ENCODE measurements at regions not wholly inside any gene's neighbourhood (a gene's known extent, or its start where the extent isn't known, plus 50 kb on each side); places are given as distances from the start of the nearest gene placed in this dataset.

DNA sequence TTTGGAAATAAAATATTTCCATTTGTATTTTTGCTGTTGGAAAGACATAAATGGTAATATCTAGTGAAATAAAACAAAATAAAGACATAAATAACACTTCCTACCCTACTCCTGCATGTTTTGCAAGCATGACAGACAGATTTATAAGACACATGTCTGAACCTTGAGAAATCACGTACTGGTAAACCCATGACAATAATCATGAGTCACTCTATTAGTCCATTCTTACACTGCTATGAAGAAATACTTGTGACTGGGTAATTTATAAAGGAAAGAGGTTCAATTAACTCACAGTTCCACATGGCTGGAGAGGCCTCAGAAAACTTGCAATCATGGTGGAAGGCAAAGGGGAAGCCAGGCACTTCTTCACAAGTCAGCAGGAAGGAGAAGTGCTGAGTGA, 942.2 kb downstream of the REEP3 start (continued):
- TF ChIP-seq DDIT3 (CRISPR knock-in tag; IDR thresholded peaks at IDR 0.05) (no peak), RNF2 (conservative IDR thresholded peaks at IDR 0.05; ENCODE audit: low read depth) (no peak), ZNF510 (CRISPR knock-in tag; IDR thresholded peaks at IDR 0.05; ENCODE audit: low read depth) (no peak), PHF8 (CRISPR knock-in tag; IDR thresholded peaks at IDR 0.05) (no peak), RFXANK (CRISPR knock-in tag; IDR thresholded peaks at IDR 0.05) (no peak)
- TF ChIP-seq, protein P1, sequence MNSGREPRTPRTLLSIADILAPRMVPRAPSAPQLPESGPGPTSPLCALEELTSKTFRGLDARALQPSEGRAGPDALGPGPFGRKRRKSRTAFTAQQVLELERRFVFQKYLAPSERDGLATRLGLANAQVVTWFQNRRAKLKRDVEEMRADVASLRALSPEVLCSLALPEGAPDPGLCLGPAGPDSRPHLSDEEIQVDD (CRISPR knock-in tag; IDR thresholded peaks at IDR 0.05; ENCODE audit: borderline replicate concordance), result no peak

DNA sequence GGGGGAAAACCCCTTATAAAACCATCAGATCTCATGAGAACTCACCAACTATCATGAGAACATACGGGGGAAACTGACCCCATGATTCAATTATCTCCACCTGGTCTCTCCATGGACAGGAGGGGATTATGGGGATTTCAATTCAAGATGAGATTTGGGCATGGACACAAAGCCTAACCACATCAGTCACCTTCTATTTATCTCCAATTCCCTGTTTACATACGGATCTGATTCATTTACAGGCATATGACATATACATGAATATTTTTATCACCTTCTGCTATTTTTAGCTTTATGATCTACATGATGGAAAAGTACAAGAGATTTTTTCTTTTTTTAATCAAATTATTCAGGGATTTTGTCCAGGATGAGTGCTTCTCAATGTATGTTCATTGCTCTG, 944.5 kb downstream of the REEP3 start:
- Histone ChIP-seq H3K9ac (ENCODE audit: insufficient read depth, low read depth, low read length) (no peak overlapping the region), H3K36me3 (replicated peaks in 1 of 2; ENCODE audit: control insufficient read depth in 1 of 2, insufficient read depth in 2 of 2, low read length in 2 of 2) (no peaks in the 10 kb centered on the region), H3K9me3 (ENCODE audit: low read length) (peaks cover 76% of the 10 kb centered on the region), H2AFZ (ENCODE audit: low read length) (no peak overlapping the region), H3K27ac (ENCODE audit: extremely low read length, insufficient read depth, low read length) (no peak overlapping the region), H4K20me1 (ENCODE audit: insufficient read depth, low read length) (no peaks in the 10 kb centered on the region), H3K79me2 (ENCODE audit: insufficient read depth, low read length) (no peaks in the 10 kb centered on the region), H3K27me3 (ENCODE audit: control insufficient read depth in 1 of 2, insufficient read depth in 2 of 2, low read length in 2 of 2) (no peaks in the 10 kb centered on the region), H3K4me2 (ENCODE audit: low read depth, low read length) (no peak overlapping the region), H3K4me3 (replicated peaks in 1 of 3; ENCODE audit: insufficient read depth in 1 of 3, low read depth in 2 of 3, low read length in 3 of 3) (no peak overlapping the region), H3K4me1 (ENCODE audit: insufficient read depth, low read length) (no peaks in the 10 kb centered on the region)
- ATAC-seq, result no peak
- no peak for FAIRE-seq
- BruUV-seq (replicated peaks), result no TSS peak
- intact Hi-C loops (cut with micrococcal nuclease; ENCODE audit: unreplicated experiment), result no loop called here
- WGBS (ENCODE audit: low lambda C conversion rate), result 0% methylated on average over 2 of the region's 2 CpGs
- CTCF ChIA-PET (ENCODE audit: low intra/inter-chr PET ratio, low total read pairs), result no interaction called here
- POLR2A ChIA-PET, result no interaction called here
- in situ Hi-C loops (cut with HindIII; ENCODE audit: extremely low pct_ligation_motif_present, low pct_unique_long_range_greater_than_20kb), result no loop called here
- no peak for DNase-seq (ENCODE audit: low spot score)
- TF ChIP-seq ZNF850 (CRISPR knock-in tag; conservative IDR thresholded peaks at IDR 0.05), result no peak
- no peak for TF ChIP-seq MTF1 (CRISPR knock-in tag; IDR thresholded peaks at IDR 0.05)
- no peak for TF ChIP-seq ZNF746 (CRISPR knock-in tag; IDR thresholded peaks at IDR 0.05)
- TF ChIP-seq NBN (conservative IDR thresholded peaks at IDR 0.05), result no peak
- TF ChIP-seq, protein P2, sequence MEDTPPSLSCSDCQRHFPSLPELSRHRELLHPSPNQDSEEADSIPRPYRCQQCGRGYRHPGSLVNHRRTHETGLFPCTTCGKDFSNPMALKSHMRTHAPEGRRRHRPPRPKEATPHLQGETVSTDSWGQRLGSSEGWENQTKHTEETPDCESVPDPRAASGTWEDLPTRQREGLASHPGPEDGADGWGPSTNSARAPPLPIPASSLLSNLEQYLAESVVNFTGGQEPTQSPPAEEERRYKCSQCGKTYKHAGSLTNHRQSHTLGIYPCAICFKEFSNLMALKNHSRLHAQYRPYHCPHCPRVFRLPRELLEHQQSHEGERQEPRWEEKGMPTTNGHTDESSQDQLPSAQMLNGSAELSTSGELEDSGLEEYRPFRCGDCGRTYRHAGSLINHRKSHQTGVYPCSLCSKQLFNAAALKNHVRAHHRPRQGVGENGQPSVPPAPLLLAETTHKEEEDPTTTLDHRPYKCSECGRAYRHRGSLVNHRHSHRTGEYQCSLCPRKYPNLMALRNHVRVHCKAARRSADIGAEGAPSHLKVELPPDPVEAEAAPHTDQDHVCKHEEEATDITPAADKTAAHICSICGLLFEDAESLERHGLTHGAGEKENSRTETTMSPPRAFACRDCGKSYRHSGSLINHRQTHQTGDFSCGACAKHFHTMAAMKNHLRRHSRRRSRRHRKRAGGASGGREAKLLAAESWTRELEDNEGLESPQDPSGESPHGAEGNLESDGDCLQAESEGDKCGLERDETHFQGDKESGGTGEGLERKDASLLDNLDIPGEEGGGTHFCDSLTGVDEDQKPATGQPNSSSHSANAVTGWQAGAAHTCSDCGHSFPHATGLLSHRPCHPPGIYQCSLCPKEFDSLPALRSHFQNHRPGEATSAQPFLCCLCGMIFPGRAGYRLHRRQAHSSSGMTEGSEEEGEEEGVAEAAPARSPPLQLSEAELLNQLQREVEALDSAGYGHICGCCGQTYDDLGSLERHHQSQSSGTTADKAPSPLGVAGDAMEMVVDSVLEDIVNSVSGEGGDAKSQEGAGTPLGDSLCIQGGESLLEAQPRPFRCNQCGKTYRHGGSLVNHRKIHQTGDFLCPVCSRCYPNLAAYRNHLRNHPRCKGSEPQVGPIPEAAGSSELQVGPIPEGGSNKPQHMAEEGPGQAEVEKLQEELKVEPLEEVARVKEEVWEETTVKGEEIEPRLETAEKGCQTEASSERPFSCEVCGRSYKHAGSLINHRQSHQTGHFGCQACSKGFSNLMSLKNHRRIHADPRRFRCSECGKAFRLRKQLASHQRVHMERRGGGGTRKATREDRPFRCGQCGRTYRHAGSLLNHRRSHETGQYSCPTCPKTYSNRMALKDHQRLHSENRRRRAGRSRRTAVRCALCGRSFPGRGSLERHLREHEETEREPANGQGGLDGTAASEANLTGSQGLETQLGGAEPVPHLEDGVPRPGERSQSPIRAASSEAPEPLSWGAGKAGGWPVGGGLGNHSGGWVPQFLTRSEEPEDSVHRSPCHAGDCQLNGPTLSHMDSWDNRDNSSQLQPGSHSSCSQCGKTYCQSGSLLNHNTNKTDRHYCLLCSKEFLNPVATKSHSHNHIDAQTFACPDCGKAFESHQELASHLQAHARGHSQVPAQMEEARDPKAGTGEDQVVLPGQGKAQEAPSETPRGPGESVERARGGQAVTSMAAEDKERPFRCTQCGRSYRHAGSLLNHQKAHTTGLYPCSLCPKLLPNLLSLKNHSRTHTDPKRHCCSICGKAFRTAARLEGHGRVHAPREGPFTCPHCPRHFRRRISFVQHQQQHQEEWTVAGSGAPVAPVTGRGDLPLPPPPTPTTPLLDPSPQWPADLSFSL (CRISPR knock-in tag; IDR thresholded peaks at IDR 0.05), result no peak
- TF ChIP-seq RBM22 (optimal IDR thresholded peaks at IDR 0.05; ENCODE audit: low read length), result no peak
- no peak for TF ChIP-seq MBD4 (IDR thresholded peaks at IDR 0.05; ENCODE audit: borderline replicate concordance, low read length)
- TF ChIP-seq MEIS2 (CRISPR knock-in tag; IDR thresholded peaks at IDR 0.05), result no peak
- TF ChIP-seq, protein P3, sequence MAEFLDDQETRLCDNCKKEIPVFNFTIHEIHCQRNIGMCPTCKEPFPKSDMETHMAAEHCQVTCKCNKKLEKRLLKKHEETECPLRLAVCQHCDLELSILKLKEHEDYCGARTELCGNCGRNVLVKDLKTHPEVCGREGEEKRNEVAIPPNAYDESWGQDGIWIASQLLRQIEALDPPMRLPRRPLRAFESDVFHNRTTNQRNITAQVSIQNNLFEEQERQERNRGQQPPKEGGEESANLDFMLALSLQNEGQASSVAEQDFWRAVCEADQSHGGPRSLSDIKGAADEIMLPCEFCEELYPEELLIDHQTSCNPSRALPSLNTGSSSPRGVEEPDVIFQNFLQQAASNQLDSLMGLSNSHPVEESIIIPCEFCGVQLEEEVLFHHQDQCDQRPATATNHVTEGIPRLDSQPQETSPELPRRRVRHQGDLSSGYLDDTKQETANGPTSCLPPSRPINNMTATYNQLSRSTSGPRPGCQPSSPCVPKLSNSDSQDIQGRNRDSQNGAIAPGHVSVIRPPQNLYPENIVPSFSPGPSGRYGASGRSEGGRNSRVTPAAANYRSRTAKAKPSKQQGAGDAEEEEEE (CRISPR knock-in tag; IDR thresholded peaks at IDR 0.05; ENCODE audit: borderline replicate concordance), result no peak
- TF ChIP-seq SNRNP70 (IDR thresholded peaks at IDR 0.05; ENCODE audit: low read depth, low read length), result no peak
- no peak for TF ChIP-seq RFXANK (CRISPR knock-in tag; IDR thresholded peaks at IDR 0.05)
- TF ChIP-seq ERF (CRISPR knock-in tag; IDR thresholded peaks at IDR 0.05), result no peak
- TF ChIP-seq NFE2L2 (IDR thresholded peaks at IDR 0.05; ENCODE audit: low read length), result no peak

Measured in HepG2 (cell line).